SK-N-SH (cell line): ENCODE measurements at regions not wholly inside any gene's neighbourhood (a gene's known extent, or its start where the extent isn't known, plus 50 kb on each side); places are given as distances from the start of the nearest gene placed in this dataset.

Source experiments
- CTCF ChIA-PET: fragments of 300-600, 350-600 bp; formaldehyde crosslinking; extraction: SDS; loops from one replicate; lab custom pipeline; 2021; lab: Yijun Ruan, JAX
- POLR2A ChIA-PET: fragments of 350-600 bp; sonication (Branson Sonifier 250); formaldehyde crosslinking; extraction: SDS; loops from one replicate; lab custom pipeline; 2020; ENCODE audit warnings: antibody characterized with exemption, inconsistent platforms; lab: Yijun Ruan, JAX
- DNase-seq: peaks from one replicate; pipeline ENCODE4 v3.0.0; 2012
- H2AFZ ChIP-seq: fragments of 200-600 bp; sonication (generic); 2 replicates; pipeline ENCODE4 v1.8.1; 2016; ENCODE audit warnings: antibody characterized with exemption, mild to moderate bottlenecking, low read depth
- H3F3A ChIP-seq: fragments of 200-600 bp; sonication (generic); replicated peaks from 2 replicates; pipeline ENCODE3; 2016; ENCODE audit warnings: antibody characterized with exemption, mild to moderate bottlenecking; ENCODE audit not compliant: insufficient read depth
- H3K27ac ChIP-seq, 2 experiments: fragments of 200-500 bp in 1 of 2; fragments of 200-600 bp in 1 of 2; sonication (Bioruptor generic) in 1 of 2; sonication (generic), shearing (Covaris generic) in 1 of 2; 2 replicates each; pipeline versions ENCODE4 v1.5.1 to v1.6.1; 2014 to 2016; ENCODE audit warnings: low read depth in 2 of 2, inconsistent platforms in 1 of 2, low read length in 1 of 2, mild to moderate bottlenecking in 1 of 2, mixed read lengths in 1 of 2
- H3K27me3 ChIP-seq: fragments of 200-600 bp; sonication (generic), shearing (Covaris generic); 2 replicates; pipeline ENCODE4 v1.6.1; 2016; ENCODE audit warnings: mixed run types; ENCODE audit not compliant: insufficient read depth
- H3K36me3 ChIP-seq, 2 experiments: fragments of 200-500 bp in 1 of 2; fragments of 200-600 bp in 1 of 2; sonication (Bioruptor generic) in 1 of 2; sonication (generic) in 1 of 2; replicated peaks in 1 of 2; 2 replicates each; pipeline versions ENCODE3 to v1.5.1; 2014 to 2016; ENCODE audit warnings: low read length in 1 of 2, mild to moderate bottlenecking in 1 of 2; ENCODE audit not compliant: insufficient read depth in 2 of 2, control insufficient read depth in 1 of 2
- H3K4me1 ChIP-seq, 2 experiments: fragments of 200-500 bp in 1 of 2; fragments of 200-600 bp in 1 of 2; sonication (Bioruptor generic) in 1 of 2; sonication (generic), shearing (Covaris generic) in 1 of 2; 2 replicates each; pipeline versions ENCODE4 v1.5.1 to v1.6.1; 2014 to 2016; ENCODE audit warnings: low read depth in 1 of 2, low read length in 1 of 2, mixed run types in 1 of 2; ENCODE audit not compliant: insufficient read depth in 2 of 2, control insufficient read depth in 1 of 2
- H3K4me2 ChIP-seq: fragments of 200-600 bp; sonication (generic), shearing (Covaris generic); 2 replicates; pipeline ENCODE4 v1.6.1; 2017; ENCODE audit warnings: mixed run types
- H3K4me3 ChIP-seq, 2 experiments: fragments of 200-500 bp in 1 of 2; fragments of 200-600 bp in 1 of 2; sonication (Bioruptor generic) in 1 of 2; sonication (generic), shearing (Covaris generic) in 1 of 2; 2 replicates each; pipeline versions ENCODE4 v1.5.1 to v1.8.1; 2014 to 2016; ENCODE audit warnings: low read depth in 2 of 2, inconsistent platforms in 1 of 2, low read length in 1 of 2, mild to moderate bottlenecking in 1 of 2, mixed read lengths in 1 of 2, moderate library complexity in 1 of 2
- H3K79me2 ChIP-seq: fragments of 200-600 bp; sonication (generic); 2 replicates; pipeline ENCODE4 v1.8.1; 2017; ENCODE audit warnings: mild to moderate bottlenecking; ENCODE audit not compliant: insufficient read depth
- H3K9ac ChIP-seq: fragments of 200-600 bp; sonication (generic); 2 replicates; pipeline ENCODE4 v1.6.1; 2017; ENCODE audit warnings: mixed run types
- H3K9me2 ChIP-seq: fragments of 200-600 bp; sonication (generic); 2 replicates; pipeline ENCODE4 v1.6.1; 2017; ENCODE audit warnings: mixed run types
- H3K9me3 ChIP-seq: fragments of 200-600 bp; sonication (generic); 2 replicates; pipeline ENCODE4 v1.6.1; 2017; ENCODE audit warnings: mixed run types, mild to moderate bottlenecking, moderate library complexity
- H4K20me1 ChIP-seq: fragments of 200-600 bp; sonication (generic); 2 replicates; pipeline ENCODE4 v1.6.1; 2017; ENCODE audit warnings: mild to moderate bottlenecking, mixed run types; ENCODE audit not compliant: insufficient read depth
- CHD2 ChIP-seq: fragments of 150-350 bp; IDR thresholded peaks from 2 replicates; pipeline ENCODE4 v1.6.1; 2018; ENCODE audit warnings: low read length; ENCODE audit not compliant: partially characterized antibody
- ELF1 ChIP-seq: IDR thresholded peaks from 2 replicates; pipeline ENCODE4 v1.4.0; 2012
- EZH2phosphoT487 ChIP-seq: fragments of 200-600 bp; sonication (generic); IDR thresholded peaks from 2 replicates; pipeline ENCODE4 v1.6.1; 2017; ENCODE audit warnings: low read depth, mixed run types, mild to moderate bottlenecking, antibody characterized with exemption, moderate library complexity, borderline replicate concordance
- FOXM1 ChIP-seq: IDR thresholded peaks from 2 replicates; pipeline ENCODE4 v1.4.0; 2012; ENCODE audit warnings: low read depth, mild to moderate bottlenecking
- MEF2A ChIP-seq: IDR thresholded peaks from 2 replicates; pipeline ENCODE4 v1.4.0; 2012; ENCODE audit warnings: low read depth, borderline replicate concordance
- MXI1 ChIP-seq: IDR thresholded peaks from 2 replicates; pipeline ENCODE4 v1.6.1; 2012; ENCODE audit warnings: mild to moderate bottlenecking, low read depth, low read length, improper control_type of control experiment
- POLR2AphosphoS5 ChIP-seq: IDR thresholded peaks from 2 replicates; pipeline ENCODE4 v1.6.1; 2012; ENCODE audit warnings: low read depth, low read length
- RCOR1 ChIP-seq: fragments of 150-350 bp; IDR thresholded peaks from 2 replicates; pipeline ENCODE4 v1.6.1; 2017; ENCODE audit warnings: antibody characterized with exemption, low read length
- SIN3A ChIP-seq: IDR thresholded peaks from 2 replicates; pipeline ENCODE4 v1.6.1; 2012; ENCODE audit warnings: low read depth, mild to moderate bottlenecking, low read length, moderate library complexity, borderline replicate concordance
- SMC3 ChIP-seq: IDR thresholded peaks from 2 replicates; pipeline ENCODE4 v1.6.1; 2012; ENCODE audit warnings: low read depth, low read length, improper control_type of control experiment
- TAF1 ChIP-seq: IDR thresholded peaks from 2 replicates; pipeline ENCODE4 v1.6.1; 2012; ENCODE audit warnings: low read depth, mild to moderate bottlenecking, low read length, moderate library complexity, borderline replicate concordance
- TCF12 ChIP-seq: IDR thresholded peaks from 2 replicates; pipeline ENCODE4 v1.4.0; 2012
- TEAD4 ChIP-seq: IDR thresholded peaks from 2 replicates; pipeline ENCODE4 v1.4.0; 2012; ENCODE audit warnings: mild to moderate bottlenecking, borderline replicate concordance; ENCODE audit not compliant: insufficient read depth
- YY1 ChIP-seq: IDR thresholded peaks from 2 replicates; pipeline ENCODE4 v1.4.0; 2012; ENCODE audit warnings: low read depth, mild to moderate bottlenecking
- WGBS: methylation state at CpG from one replicate; pipeline ENCODE4 v1.1.6; 2017; ENCODE audit warnings: low lambda C conversion rate; 5-methylcytosine and 5-hydroxymethylcytosine counted together
- TF ChIP-seq, protein P1 (sequence below): fragments of 150-350 bp; IDR thresholded peaks from 2 replicates; pipeline ENCODE4 v1.6.1; 2017; ENCODE audit warnings: antibody characterized with exemption, low read length, low read depth, borderline replicate concordance
- TF ChIP-seq, protein P2 (sequence below): IDR thresholded peaks from 2 replicates; pipeline ENCODE4 v1.4.0; 2012; ENCODE audit warnings: low read depth, borderline replicate concordance
- TF ChIP-seq, protein P3 (sequence below): IDR thresholded peaks from 2 replicates; pipeline ENCODE4 v1.4.0; 2012; ENCODE audit warnings: low read depth, borderline replicate concordance
- TF ChIP-seq, protein P4 (sequence below): IDR thresholded peaks from 2 replicates; pipeline ENCODE4; 2012

DNA sequence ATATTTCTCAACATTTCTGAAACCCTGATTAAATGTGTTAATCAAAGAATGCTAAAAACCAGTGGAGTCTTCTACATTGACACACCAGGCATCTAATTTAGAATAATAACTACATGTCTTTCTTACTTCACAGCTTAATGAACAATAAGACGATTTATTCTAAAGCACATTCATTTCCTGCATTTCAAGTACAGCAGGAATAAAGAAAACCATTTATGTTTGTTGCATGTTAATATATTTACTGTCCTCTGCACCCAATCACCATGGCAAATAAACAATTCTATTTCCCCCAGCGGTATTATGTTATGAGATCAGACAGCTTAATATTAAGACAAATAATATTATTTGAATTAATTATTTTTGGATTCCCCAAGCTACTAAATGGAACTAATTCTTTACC, 1336.3 kb upstream of the CADM2 start:
- H3K9ac ChIP-seq = no peak overlapping the region
- no peaks in the 10 kb centered on the region for H3K4me1 ChIP-seq
- ChIA-PET POLR2A (no interaction called here), CTCF (no interaction called here)
- H3K79me2 ChIP-seq = no peaks in the 10 kb centered on the region
- H3K9me2 ChIP-seq = no peaks in the 10 kb centered on the region
- no peak for DNase-seq
- no peaks in the 10 kb centered on the region for H3F3A ChIP-seq
- H3K27me3 ChIP-seq = no peaks in the 10 kb centered on the region; the same call in 1 of the 2 replicates
- no peak overlapping the region for H3K4me3 ChIP-seq
- no peaks in the 10 kb centered on the region for H4K20me1 ChIP-seq
- TF ChIP-seq MEF2A (no peak), TAF1 (no peak), RCOR1 (no peak), MXI1 (no peak), TEAD4 (no peak), CHD2 (no peak), EZH2phosphoT487 (no peak), TCF12 (no peak)
- TF ChIP-seq, protein P1, sequence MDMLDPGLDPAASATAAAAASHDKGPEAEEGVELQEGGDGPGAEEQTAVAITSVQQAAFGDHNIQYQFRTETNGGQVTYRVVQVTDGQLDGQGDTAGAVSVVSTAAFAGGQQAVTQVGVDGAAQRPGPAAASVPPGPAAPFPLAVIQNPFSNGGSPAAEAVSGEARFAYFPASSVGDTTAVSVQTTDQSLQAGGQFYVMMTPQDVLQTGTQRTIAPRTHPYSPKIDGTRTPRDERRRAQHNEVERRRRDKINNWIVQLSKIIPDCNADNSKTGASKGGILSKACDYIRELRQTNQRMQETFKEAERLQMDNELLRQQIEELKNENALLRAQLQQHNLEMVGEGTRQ = no peak
- TF ChIP-seq, protein P2, sequence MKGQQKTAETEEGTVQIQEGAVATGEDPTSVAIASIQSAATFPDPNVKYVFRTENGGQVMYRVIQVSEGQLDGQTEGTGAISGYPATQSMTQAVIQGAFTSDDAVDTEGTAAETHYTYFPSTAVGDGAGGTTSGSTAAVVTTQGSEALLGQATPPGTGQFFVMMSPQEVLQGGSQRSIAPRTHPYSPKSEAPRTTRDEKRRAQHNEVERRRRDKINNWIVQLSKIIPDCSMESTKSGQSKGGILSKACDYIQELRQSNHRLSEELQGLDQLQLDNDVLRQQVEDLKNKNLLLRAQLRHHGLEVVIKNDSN = no peak
- TF ChIP-seq, protein P3, sequence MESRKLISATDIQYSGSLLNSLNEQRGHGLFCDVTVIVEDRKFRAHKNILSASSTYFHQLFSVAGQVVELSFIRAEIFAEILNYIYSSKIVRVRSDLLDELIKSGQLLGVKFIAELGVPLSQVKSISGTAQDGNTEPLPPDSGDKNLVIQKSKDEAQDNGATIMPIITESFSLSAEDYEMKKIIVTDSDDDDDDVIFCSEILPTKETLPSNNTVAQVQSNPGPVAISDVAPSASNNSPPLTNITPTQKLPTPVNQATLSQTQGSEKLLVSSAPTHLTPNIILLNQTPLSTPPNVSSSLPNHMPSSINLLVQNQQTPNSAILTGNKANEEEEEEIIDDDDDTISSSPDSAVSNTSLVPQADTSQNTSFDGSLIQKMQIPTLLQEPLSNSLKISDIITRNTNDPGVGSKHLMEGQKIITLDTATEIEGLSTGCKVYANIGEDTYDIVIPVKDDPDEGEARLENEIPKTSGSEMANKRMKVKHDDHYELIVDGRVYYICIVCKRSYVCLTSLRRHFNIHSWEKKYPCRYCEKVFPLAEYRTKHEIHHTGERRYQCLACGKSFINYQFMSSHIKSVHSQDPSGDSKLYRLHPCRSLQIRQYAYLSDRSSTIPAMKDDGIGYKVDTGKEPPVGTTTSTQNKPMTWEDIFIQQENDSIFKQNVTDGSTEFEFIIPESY = no peak
- no peak overlapping the region for H3K4me2 ChIP-seq
- no peaks in the 10 kb centered on the region for H3K9me3 ChIP-seq
- H3K27ac ChIP-seq = no peak overlapping the region
- H3K36me3 ChIP-seq = no peaks in the 10 kb centered on the region
- no peak overlapping the region for H2AFZ ChIP-seq
- WGBS = 3% methylated on average over 2 of the region's 2 CpGs

DNA sequence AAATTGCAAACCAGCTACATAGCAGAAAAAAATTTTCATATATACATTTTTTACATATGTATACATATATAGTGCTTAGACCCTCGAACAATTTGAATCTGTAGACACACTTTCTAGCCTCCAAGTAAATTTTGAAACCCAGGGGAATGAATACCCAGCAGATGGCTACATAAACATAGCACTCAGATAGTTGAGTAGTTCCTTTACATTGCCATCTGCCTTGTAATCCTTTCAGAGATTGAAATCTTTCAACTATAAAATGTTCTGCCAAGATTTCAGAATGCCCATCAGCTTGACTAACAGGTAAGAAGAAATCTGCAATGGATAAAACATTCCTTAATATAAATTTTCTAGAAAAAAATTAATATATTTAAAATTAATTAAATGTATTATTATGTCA, 1333.5 kb upstream of the CADM2 start:
- no peaks in the 10 kb centered on the region for H3K4me1 ChIP-seq
- ChIA-PET POLR2A (no interaction called here), CTCF (no interaction called here)
- TF ChIP-seq MEF2A (no peak), CHD2 (no peak), SIN3A (no peak), TAF1 (no peak), POLR2AphosphoS5 (no peak), MXI1 (no peak), SMC3 (no peak), ELF1 (no peak), YY1 (no peak), FOXM1 (no peak)
- TF ChIP-seq, protein P3 = no peak
- TF ChIP-seq, protein P1 = no peak
- TF ChIP-seq, protein P4, sequence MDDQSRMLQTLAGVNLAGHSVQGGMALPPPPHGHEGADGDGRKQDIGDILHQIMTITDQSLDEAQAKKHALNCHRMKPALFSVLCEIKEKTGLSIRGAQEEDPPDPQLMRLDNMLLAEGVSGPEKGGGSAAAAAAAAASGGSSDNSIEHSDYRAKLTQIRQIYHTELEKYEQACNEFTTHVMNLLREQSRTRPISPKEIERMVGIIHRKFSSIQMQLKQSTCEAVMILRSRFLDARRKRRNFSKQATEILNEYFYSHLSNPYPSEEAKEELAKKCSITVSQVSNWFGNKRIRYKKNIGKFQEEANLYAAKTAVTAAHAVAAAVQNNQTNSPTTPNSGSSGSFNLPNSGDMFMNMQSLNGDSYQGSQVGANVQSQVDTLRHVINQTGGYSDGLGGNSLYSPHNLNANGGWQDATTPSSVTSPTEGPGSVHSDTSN = no peak
- H3K9me3 ChIP-seq = no peaks in the 10 kb centered on the region
- DNase-seq = no peak
- no peaks in the 10 kb centered on the region for H3K36me3 ChIP-seq
- WGBS = 0% methylated on average over 1 of the region's 1 CpG
- H2AFZ ChIP-seq = no peak overlapping the region
- H3K79me2 ChIP-seq = no peaks in the 10 kb centered on the region
- no peak overlapping the region for H3K9ac ChIP-seq
- H3K4me3 ChIP-seq = no peak overlapping the region
- H3K9me2 ChIP-seq = no peaks in the 10 kb centered on the region
- H3K27ac ChIP-seq = no peak overlapping the region
- no peaks in the 10 kb centered on the region for H4K20me1 ChIP-seq
- no peaks in the 10 kb centered on the region for H3K27me3 ChIP-seq
- H3K4me2 ChIP-seq = no peak overlapping the region
- H3F3A ChIP-seq = no peaks in the 10 kb centered on the region
